Calu3 (cell line): ENCODE measurements at regions not wholly inside any gene's neighbourhood (a gene's known extent, or its start where the extent isn't known, plus 50 kb on each side); places are given as distances from the start of the nearest gene placed in this dataset.

Source experiments
- BruUV-seq: library from RNA; stranded (reverse); fragments of 400-500 nt; replicated peaks from 2 replicates; lab custom pipeline; 2021; lab: Mats Ljungman, UMichigan
- CTCF ChIA-PET: fragments of 300-600 bp; sonication (Branson Sonifier 250); formaldehyde crosslinking; loops from one replicate; lab custom pipeline; 2022; ENCODE audit warnings: antibody characterized with exemption; lab: Charles Lee
- DNase-seq: peaks from one replicate; pipeline ENCODE4 v3.0.0; 2022
- H3K27ac Mint-ChIP-seq: one replicate; pipeline ENCODE4 v1.8.0; 2022; ENCODE audit warnings: mixed read lengths; ENCODE audit not compliant: unreplicated experiment
- H3K27me3 Mint-ChIP-seq: one replicate; pipeline ENCODE4 v1.8.0; 2022; ENCODE audit warnings: mixed read lengths; ENCODE audit not compliant: unreplicated experiment
- H3K36me3 Mint-ChIP-seq: one replicate; pipeline ENCODE4 v1.8.0; 2022; ENCODE audit warnings: mild to moderate bottlenecking, moderate library complexity, mixed read lengths; ENCODE audit not compliant: insufficient read depth, unreplicated experiment
- H3K4me1 Mint-ChIP-seq: one replicate; pipeline ENCODE4 v1.8.0; 2022; ENCODE audit warnings: mild to moderate bottlenecking, low read depth, mixed read lengths; ENCODE audit not compliant: unreplicated experiment
- H3K4me3 Mint-ChIP-seq: one replicate; pipeline ENCODE4 v1.8.0; 2022; ENCODE audit warnings: mild to moderate bottlenecking, low read depth, moderate library complexity, mixed read lengths; ENCODE audit not compliant: unreplicated experiment
- H3K9me3 Mint-ChIP-seq: one replicate; pipeline ENCODE4 v1.8.0; 2022; ENCODE audit warnings: low read depth, mixed read lengths; ENCODE audit not compliant: unreplicated experiment
- CTCF ChIP-seq: fragments of 200-600 bp; IDR thresholded peaks from one replicate; pipeline ENCODE4 v1.8.0; 2022; ENCODE audit warnings: antibody characterized with exemption; ENCODE audit not compliant: unreplicated experiment
- intact Hi-C: fragments of 100-400 bp; cut with micrococcal nuclease; formaldehyde crosslinking; loops from one replicate; pipeline ENCODE4 v1.10.0; 2022; ENCODE audit not compliant: unreplicated experiment

GRCh38 chr5:38188591-38188990 lies 69.8 kb upstream of the EGFLAM start:
- H3K27ac Mint-ChIP-seq = no peak overlapping the region
- intact Hi-C loops = no loop called here
- H3K4me3 Mint-ChIP-seq = no peak overlapping the region
- no peaks in the 10 kb centered on the region for H3K4me1 Mint-ChIP-seq
- no peak for DNase-seq
- peaks cover 4% of the 10 kb centered on the region for H3K27me3 Mint-ChIP-seq
- CTCF ChIA-PET = no interaction called here
- TF ChIP-seq CTCF = no peak
- H3K9me3 Mint-ChIP-seq = no peaks in the 10 kb centered on the region
- BruUV-seq = no TSS peak
- H3K36me3 Mint-ChIP-seq = no peaks in the 10 kb centered on the region

GRCh38 chr5:38187532-38187931 lies 70.8 kb upstream of the EGFLAM start:
- BruUV-seq = no TSS peak
- Mint-ChIP-seq H3K4me3 (no peak overlapping the region), H3K4me1 (no peaks in the 10 kb centered on the region), H3K27ac (no peak overlapping the region), H3K9me3 (no peaks in the 10 kb centered on the region), H3K27me3 (no peaks in the 10 kb centered on the region), H3K36me3 (no peaks in the 10 kb centered on the region)
- no peak for TF ChIP-seq CTCF
- DNase-seq = no peak
- CTCF ChIA-PET = no interaction called here
- intact Hi-C loops = no loop called here

- no peak for TF ChIP-seq CTCF
- DNase-seq = no peak
- CTCF ChIA-PET = no interaction called here
- Mint-ChIP-seq H3K4me3 (no peak overlapping the region), H3K36me3 (no peaks in the 10 kb centered on the region), H3K27ac (no peak overlapping the region), H3K4me1 (no peaks in the 10 kb centered on the region), H3K27me3 (no peaks in the 10 kb centered on the region), H3K9me3 (peaks cover 2% of the 10 kb centered on the region)
- intact Hi-C loops = no loop called here
- no TSS peak for BruUV-seq
These were observed 73.7 kb upstream of the EGFLAM start for GRCh38 chr5:38184627-38185026.

GRCh38 chr5:38182991-38183390 lies 75.4 kb upstream of the EGFLAM start:
- CTCF ChIA-PET = no interaction called here
- Mint-ChIP-seq H3K9me3 (peaks cover 2% of the 10 kb centered on the region), H3K27ac (no peak overlapping the region), H3K27me3 (no peaks in the 10 kb centered on the region), H3K4me3 (no peak overlapping the region), H3K4me1 (no peaks in the 10 kb centered on the region), H3K36me3 (no peaks in the 10 kb centered on the region)
- no TSS peak for BruUV-seq
- DNase-seq = no peak
- intact Hi-C loops = no loop called here
- no peak for TF ChIP-seq CTCF
